HG03575 (cell line): ENCODE measurements at regions not wholly inside any gene's neighbourhood (a gene's known extent, or its start where the extent isn't known, plus 50 kb on each side); places are given as distances from the start of the nearest gene placed in this dataset.

Experiments
- ATAC-seq: cut with Tn5 transposase; IDR thresholded peaks from one replicate; pipeline ENCODE4 v1.9.1; 2021; ENCODE audit not compliant: unreplicated experiment, insufficient number of reproducible peaks, low FRiP score; ENCODE audit errors: extremely low read depth

GRCh38 chr2:220980966-220981675 is 591.0 kb downstream of the EPHA4 start:
- no peak for ATAC-seq

GRCh38 chr2:220981926-220982325 is 590.2 kb downstream of the EPHA4 start:
- no peak for ATAC-seq

GRCh38 chr2:220985561-220985960 is 586.5 kb downstream of the EPHA4 start:
- ATAC-seq, result no peak

GRCh38 chr2:220987839-220988238 is 584.3 kb downstream of the EPHA4 start:
- no peak for ATAC-seq

- no peak for ATAC-seq
Observed at GRCh38 chr2:220991972-220992371, 580.1 kb downstream of the EPHA4 start.

GRCh38 chr2:220994846-220995245 is 577.3 kb downstream of the EPHA4 start:
- ATAC-seq, result no peak

GRCh38 chr2:220995581-220995980 is 576.5 kb downstream of the EPHA4 start:
- no peak for ATAC-seq

- ATAC-seq, result no peak
Observed at GRCh38 chr2:220998156-220998555, 573.9 kb downstream of the EPHA4 start.

GRCh38 chr2:220999356-220999755 is 572.7 kb downstream of the EPHA4 start:
- no peak for ATAC-seq

- no peak for ATAC-seq
Observed at GRCh38 chr2:221001381-221001801, 570.7 kb downstream of the EPHA4 start.

GRCh38 chr2:221002101-221002685 is 569.9 kb downstream of the EPHA4 start:
- no peak for ATAC-seq

GRCh38 chr2:221005338-221005737 is 566.8 kb downstream of the EPHA4 start:
- ATAC-seq, result no peak

GRCh38 chr2:221006084-221006483 is 566.0 kb downstream of the EPHA4 start:
- no peak for ATAC-seq

- ATAC-seq, result no peak
Observed at GRCh38 chr2:221016551-221016950, 555.6 kb downstream of the EPHA4 start.

GRCh38 chr2:221018262-221018661 is 553.8 kb downstream of the EPHA4 start:
- ATAC-seq, result no peak

GRCh38 chr2:221019668-221020067 is 552.4 kb downstream of the EPHA4 start:
- ATAC-seq, result no peak

- ATAC-seq, result no peak
Observed at GRCh38 chr2:221022554-221022953, 549.5 kb downstream of the EPHA4 start.

- peak; percentile 48 for ATAC-seq
Observed at GRCh38 chr2:221025398-221025797, 546.7 kb downstream of the EPHA4 start.

GRCh38 chr2:221034026-221034701 is 537.9 kb downstream of the EPHA4 start:
- ATAC-seq, result no peak

GRCh38 chr2:221034973-221035372 is 537.1 kb downstream of the EPHA4 start:
- no peak for ATAC-seq
